ENCODE measurements at regions not wholly inside any gene's neighbourhood (a gene's known extent, or its start where the extent isn't known, plus 50 kb on each side); places are given as distances from the start of the nearest gene placed in this dataset.

DNA sequence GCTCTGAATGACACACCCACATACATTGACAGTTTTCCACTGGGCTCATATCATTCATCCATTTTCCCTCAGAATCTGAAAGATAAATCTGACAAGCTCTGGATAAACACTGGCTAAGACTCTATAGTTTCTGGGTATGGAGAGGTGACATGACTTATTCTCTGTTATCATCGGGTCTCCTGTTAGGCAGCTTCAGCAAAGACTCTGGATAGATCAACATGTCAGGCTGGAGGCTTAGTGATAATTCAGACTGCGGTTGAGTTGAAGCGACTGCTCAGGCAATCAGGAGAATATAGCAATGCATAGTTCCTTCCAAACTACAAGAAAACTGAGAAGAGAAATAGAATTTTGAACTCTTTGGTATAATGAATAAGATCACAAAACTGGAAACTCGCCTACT lies 394.6 kb downstream of the CBLN4 start:
- Histone ChIP-seq H3K9me3 (no peaks in the 10 kb centered on the region), H3K27me3 (no peaks in the 10 kb centered on the region), H3K27ac (no peak overlapping the region), H3K4me3 (no peak overlapping the region), H3K4me1 (peaks cover 0 to 6% (median 0%) of the 10 kb centered on the region in 4 donors), H3K36me3 (no peaks in the 10 kb centered on the region)
- WGBS (ENCODE audit: insufficient coverage, low coverage, low lambda C conversion rate, missing lambda C conversion rate): 56% methylated on average over 4 of the region's 4 CpGs
- intact Hi-C loops (cut with DNase I): no loop called here
- no peak for DNase-seq
- ATAC-seq: no peak
- TF ChIP-seq POLR2A (IDR thresholded peaks at IDR 0.05): no peak
- TF ChIP-seq CTCF (IDR thresholded peaks at IDR 0.05): no peak

DNA sequence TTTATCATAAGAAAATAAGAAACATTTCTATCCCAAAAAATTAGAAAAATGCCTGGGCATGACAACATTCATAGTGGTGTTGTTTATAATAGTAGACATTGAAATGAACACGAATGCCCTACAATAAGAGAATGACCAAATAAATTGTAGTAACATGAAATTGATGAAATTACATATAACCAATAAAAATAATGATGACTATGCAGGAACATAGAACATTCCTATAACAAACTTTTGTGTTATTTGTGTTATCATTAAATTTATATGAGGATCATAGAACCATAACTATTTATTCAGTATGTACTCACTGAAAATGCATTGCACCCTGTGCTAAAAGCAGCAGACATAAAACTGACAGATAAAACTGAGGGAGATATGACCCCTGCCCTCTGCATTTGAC lies 399.7 kb downstream of the CBLN4 start:
- intact Hi-C loops (cut with DNase I): no loop called here
- no peak for TF ChIP-seq POLR2A (IDR thresholded peaks at IDR 0.05)
- no peak for TF ChIP-seq CTCF (IDR thresholded peaks at IDR 0.05)
- H3K9me3 ChIP-seq: no peaks in the 10 kb centered on the region
- DNase-seq: no peak
- ATAC-seq: no peak
- H3K4me3 ChIP-seq: no peak overlapping the region
- H3K27me3 ChIP-seq: no peaks in the 10 kb centered on the region
- H3K27ac ChIP-seq: no peak overlapping the region
- H3K36me3 ChIP-seq: no peaks in the 10 kb centered on the region
- 47% methylated on average over 1 of the region's 1 CpG for WGBS (ENCODE audit: insufficient coverage, low coverage, low lambda C conversion rate, missing lambda C conversion rate)
- H3K4me1 ChIP-seq: no peaks in the 10 kb centered on the region

GRCh38 chr20:55597526-55597925 lies 407.8 kb downstream of the CBLN4 start:
- no peaks in the 10 kb centered on the region for H3K27me3 ChIP-seq
- ATAC-seq (no peak), DNase-seq (no peak)
- no peak overlapping the region for H3K27ac ChIP-seq
- 88% methylated on average over 1 of the region's 1 CpG for WGBS (ENCODE audit: insufficient coverage, low coverage, low lambda C conversion rate, missing lambda C conversion rate)
- no peak overlapping the region for H3K4me3 ChIP-seq
- no peaks in the 10 kb centered on the region for H3K4me1 ChIP-seq
- intact Hi-C loops (cut with DNase I): no loop called here
- no peaks in the 10 kb centered on the region for H3K36me3 ChIP-seq
- no peaks in the 10 kb centered on the region for H3K9me3 ChIP-seq
- TF ChIP-seq POLR2A (IDR thresholded peaks at IDR 0.05): no peak
- TF ChIP-seq CTCF (IDR thresholded peaks at IDR 0.05): no peak

DNA sequence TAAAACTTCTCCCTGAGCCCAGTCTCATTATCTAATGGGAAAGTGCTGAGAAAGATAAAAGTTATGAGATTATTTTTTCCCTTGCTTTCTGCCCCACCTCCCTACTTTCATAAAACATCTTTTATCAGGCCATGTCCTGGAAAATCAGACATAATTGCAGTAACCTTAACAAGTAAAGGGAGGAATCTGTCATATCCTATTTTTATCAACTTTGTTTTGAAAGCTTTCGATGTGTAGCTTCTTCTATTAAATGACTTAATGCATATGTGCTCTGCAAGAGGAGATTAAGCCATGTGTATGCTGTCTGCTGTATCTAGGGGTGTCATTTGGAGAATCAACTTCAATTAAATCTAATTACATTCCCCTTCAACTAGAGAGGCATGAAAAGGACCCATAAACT lies 408.9 kb downstream of the CBLN4 start:
- Histone ChIP-seq H3K4me3 (no peak overlapping the region), H3K9me3 (no peaks in the 10 kb centered on the region), H3K27ac (no peak overlapping the region), H3K36me3 (no peaks in the 10 kb centered on the region), H3K4me1 (no peaks in the 10 kb centered on the region), H3K27me3 (no peaks in the 10 kb centered on the region)
- DNase-seq (no peak), ATAC-seq (no peak)
- TF ChIP-seq POLR2A (IDR thresholded peaks at IDR 0.05) (no peak), CTCF (IDR thresholded peaks at IDR 0.05) (no peak)
- intact Hi-C loops (cut with DNase I): no loop called here
- WGBS (ENCODE audit: insufficient coverage, low coverage, low lambda C conversion rate, missing lambda C conversion rate): 53% methylated on average over 1 of the region's 1 CpG

DNA sequence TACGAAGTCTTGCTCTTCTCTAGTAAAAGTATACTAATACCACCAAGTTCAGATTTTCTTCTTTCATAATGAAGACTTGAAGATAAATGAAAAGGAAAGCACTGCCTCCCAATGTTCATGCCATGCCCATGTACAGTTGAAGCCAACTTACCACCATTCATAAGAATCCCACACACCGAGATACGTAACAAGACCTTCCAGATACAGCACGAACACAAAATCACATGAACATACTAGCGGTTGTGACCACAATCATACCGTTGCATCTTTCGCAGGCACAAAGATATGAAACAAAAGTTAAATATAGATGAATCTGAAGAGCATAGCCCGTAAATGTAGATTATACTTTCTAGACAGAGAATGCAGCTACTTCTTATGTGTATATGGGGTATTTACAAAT lies 412.5 kb downstream of the CBLN4 start:
- WGBS (ENCODE audit: insufficient coverage, low coverage, low lambda C conversion rate, missing lambda C conversion rate): 74% methylated on average over 8 of the region's 8 CpGs

More for the DNA sequence above, 412.5 kb downstream of the CBLN4 start:
- intact Hi-C loops (cut with DNase I): no loop called here
- ATAC-seq (no peak), DNase-seq (no peak)
- Histone ChIP-seq H3K4me1 (no peaks in the 10 kb centered on the region), H3K27me3 (no peaks in the 10 kb centered on the region), H3K27ac (no peak overlapping the region), H3K9me3 (no peaks in the 10 kb centered on the region), H3K4me3 (no peak overlapping the region), H3K36me3 (no peaks in the 10 kb centered on the region)
- TF ChIP-seq POLR2A (IDR thresholded peaks at IDR 0.05) (no peak), CTCF (IDR thresholded peaks at IDR 0.05) (no peak)
